ENCODE measurements at regions not wholly inside any gene's neighbourhood (a gene's known extent, or its start where the extent isn't known, plus 50 kb on each side); places are given as distances from the start of the nearest gene placed in this dataset.

- WGBS (ENCODE audit: insufficient coverage, low coverage, missing lambda C conversion rate): 2% methylated on average over 6 of the region's 6 CpGs
- POLR2A ChIA-PET: no interaction called here
Measured at GRCh38 chr1:232285138-232285537, 344.8 kb downstream of the SIPA1L2 start.

More at GRCh38 chr1:232285138-232285537, 344.8 kb downstream of the SIPA1L2 start:
- in situ Hi-C loops (cut with MboI): no loop called here
- Histone ChIP-seq H3K36me3 (ENCODE audit: control insufficient read depth, insufficient read depth, low read length) (no peaks in the 10 kb centered on the region), H3K79me2 (ENCODE audit: control insufficient read depth, insufficient read depth, low read length) (no peaks in the 10 kb centered on the region), H4K20me1 (replicated peaks; ENCODE audit: control insufficient read depth, insufficient read depth, low read length) (no peaks in the 10 kb centered on the region), H3K4me3 (no peak overlapping the region), H3K4me2 (ENCODE audit: insufficient read depth, low read length) (no peak overlapping the region), H3K4me1 (replicated peaks in 1 of 2; ENCODE audit: control insufficient read depth in 2 of 2, insufficient read depth in 2 of 2, low read length in 2 of 2) (no peaks in the 10 kb centered on the region), H3K9me3 (replicated peaks; ENCODE audit: control insufficient read depth, insufficient read depth, low read depth, low read length) (no peaks in the 10 kb centered on the region), H3K9me1 (ENCODE audit: control insufficient read depth, insufficient read depth, low read length) (no peaks in the 10 kb centered on the region), H3K27me3 (ENCODE audit: control insufficient read depth in 2 of 2, insufficient read depth in 2 of 2, low read length in 2 of 2) (no peaks in the 10 kb centered on the region), H3K9ac (ENCODE audit: insufficient read depth in 1 of 2, low read depth in 2 of 2, low read length in 2 of 2) (no peak overlapping the region), H2AFZ (ENCODE audit: low read depth, low read length) (no peak overlapping the region), H3K27ac (ENCODE audit: extremely low read depth, low read depth, low read length) (no peak overlapping the region)
- no TSS peak for BruUV-seq (replicated peaks)
- DNase-seq (ENCODE audit: extremely low read depth in 1 of 4, low spot score in 3 of 4) (no peak), ATAC-seq (no peak), FAIRE-seq (no peak)
- CTCF ChIA-PET (ENCODE audit: low intra/inter-chr PET ratio): no interaction called here
- no peak for TF ChIP-seq SRSF3 (IDR thresholded peaks at IDR 0.05; ENCODE audit: insufficient read depth, low read length)
- no peak for TF ChIP-seq ZNF407 (IDR thresholded peaks at IDR 0.05; ENCODE audit: low read depth)
- TF ChIP-seq ASH1L (IDR thresholded peaks at IDR 0.05; ENCODE audit: borderline replicate concordance, low read depth, partially characterized antibody): no peak
- TF ChIP-seq ZKSCAN8 (CRISPR knock-in tag; IDR thresholded peaks at IDR 0.05): no peak
- TF ChIP-seq ZKSCAN1 (IDR thresholded peaks at IDR 0.05; ENCODE audit: low read depth, low read length): no peak
- TF ChIP-seq HEY1 (CRISPR knock-in tag; IDR thresholded peaks at IDR 0.05; ENCODE audit: borderline replicate concordance): no peak
- no peak for TF ChIP-seq ZFP91 (CRISPR knock-in tag; IDR thresholded peaks at IDR 0.05)
- TF ChIP-seq MAZ (CRISPR knock-in tag; conservative IDR thresholded peaks at IDR 0.05 in 1 of 2, IDR thresholded peaks at IDR 0.05 in 1 of 2): no peak
- no peak for TF ChIP-seq MTA1 (IDR thresholded peaks at IDR 0.05; ENCODE audit: borderline replicate concordance)
- TF ChIP-seq ZNF263 (CRISPR knock-in tag; IDR thresholded peaks at IDR 0.05; ENCODE audit: borderline replicate concordance): no peak
- no peak for TF ChIP-seq ZNF408 (CRISPR knock-in tag; IDR thresholded peaks at IDR 0.05; ENCODE audit: low read depth)
- no peak for TF ChIP-seq NCOA1 (IDR thresholded peaks at IDR 0.05; ENCODE audit: low read depth)
- no peak for TF ChIP-seq BRD4 (IDR thresholded peaks at IDR 0.05)
- TF ChIP-seq ZNF561 (CRISPR knock-in tag; conservative IDR thresholded peaks at IDR 0.05): no peak
- no peak for TF ChIP-seq ZNF668 (CRISPR knock-in tag; IDR thresholded peaks at IDR 0.05)
- no peak for TF ChIP-seq ZC3H8 (IDR thresholded peaks at IDR 0.05)
- intact Hi-C loops (cut with micrococcal nuclease): no loop called here

All from K562 (cell line).